GM19395 (cell line): ENCODE measurements at regions not wholly inside any gene's neighbourhood (a gene's known extent, or its start where the extent isn't known, plus 50 kb on each side); places are given as distances from the start of the nearest gene placed in this dataset.
"Not testable (repeated sequence)": the region's sequence is repeated elsewhere in the genome, so short reads cannot be mapped to it uniquely, and the experiment has no call there.

Experiments
- ATAC-seq: cut with Tn5 transposase; IDR thresholded peaks from one replicate; pipeline ENCODE4 v1.9.1; 2021; ENCODE audit warnings: mild to moderate bottlenecking, moderate library complexity; ENCODE audit not compliant: unreplicated experiment

DNA sequence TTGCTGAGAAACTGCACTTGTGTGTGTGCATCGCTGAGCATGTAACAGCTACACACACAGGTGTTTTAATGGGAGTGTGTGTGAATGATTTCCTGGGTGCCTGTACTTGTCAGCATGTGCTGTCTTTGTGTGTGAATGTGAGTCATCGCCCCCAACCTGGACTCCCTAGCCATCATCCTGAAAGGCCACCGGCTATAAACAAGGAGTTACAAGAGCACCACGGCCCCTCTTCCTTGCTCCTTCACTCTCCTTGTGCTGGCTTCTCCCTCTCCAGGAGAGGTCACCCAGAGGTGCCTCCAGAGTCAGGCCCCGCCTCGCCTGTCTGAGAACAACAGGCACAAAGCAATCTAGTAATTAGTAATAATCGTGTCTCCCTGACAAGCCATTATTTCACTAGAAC lies 419.2 kb downstream of the BUD13 start:
- ATAC-seq = no peak

DNA sequence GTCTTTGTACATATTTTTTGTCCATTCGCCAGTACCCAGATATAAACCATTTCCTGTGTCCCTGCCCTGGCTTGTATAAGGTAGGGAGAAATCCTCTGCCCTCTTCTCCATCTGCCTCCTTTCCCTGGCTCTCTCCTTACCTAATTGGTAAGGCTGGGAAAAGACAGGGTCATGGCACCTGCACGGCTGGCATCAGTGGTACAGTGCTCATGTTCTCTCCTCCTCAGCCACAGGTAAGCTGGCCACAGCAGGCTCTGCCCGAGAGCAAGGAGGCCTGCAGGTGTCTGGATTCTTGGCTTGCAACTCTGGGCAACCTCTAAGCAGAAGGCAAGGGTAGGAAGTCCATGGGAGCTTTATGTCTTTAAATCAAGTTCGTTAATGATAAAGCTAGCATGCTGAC lies 419.9 kb downstream of the BUD13 start:
- no peak for ATAC-seq

DNA sequence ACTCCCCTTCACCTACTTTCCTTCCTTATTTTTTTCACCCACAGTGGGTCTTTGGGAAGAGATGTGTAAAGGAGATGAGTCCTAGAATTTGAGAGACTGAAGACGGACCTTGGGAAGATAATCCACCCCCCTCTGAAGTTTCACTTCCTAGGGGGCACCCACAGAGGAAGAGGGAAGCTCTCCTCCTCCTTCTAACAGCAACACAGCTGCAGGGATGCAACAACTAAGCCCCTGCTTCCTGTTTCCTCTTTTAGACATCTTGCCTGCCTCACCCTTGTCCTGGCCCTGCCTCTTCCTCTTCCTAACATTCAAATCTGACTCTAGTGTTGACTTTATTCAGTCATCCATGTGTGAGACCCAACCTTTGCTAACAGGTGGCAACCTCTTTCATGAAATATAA lies 424.6 kb downstream of the BUD13 start:
- no peak for ATAC-seq

DNA sequence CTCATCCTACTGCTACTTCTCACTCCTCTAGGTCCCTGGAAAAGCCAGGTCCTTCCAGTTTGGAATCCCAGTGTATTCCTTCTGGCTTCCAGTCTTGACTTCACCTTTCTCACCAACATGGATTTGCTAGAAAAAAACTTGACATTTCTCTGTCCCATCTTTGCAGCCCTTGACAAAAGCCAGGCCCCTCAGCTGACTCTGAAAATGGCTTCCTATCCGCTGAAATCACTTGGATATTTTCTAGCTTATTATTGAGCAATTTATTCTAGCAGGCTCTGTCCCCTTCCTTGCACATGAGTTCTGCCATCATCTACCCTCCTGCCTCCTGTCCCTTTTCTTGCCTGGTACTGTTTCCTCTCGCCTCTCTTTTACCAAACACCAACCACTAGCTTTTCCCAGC lies 427.2 kb downstream of the BUD13 start:
- no peak for ATAC-seq

DNA sequence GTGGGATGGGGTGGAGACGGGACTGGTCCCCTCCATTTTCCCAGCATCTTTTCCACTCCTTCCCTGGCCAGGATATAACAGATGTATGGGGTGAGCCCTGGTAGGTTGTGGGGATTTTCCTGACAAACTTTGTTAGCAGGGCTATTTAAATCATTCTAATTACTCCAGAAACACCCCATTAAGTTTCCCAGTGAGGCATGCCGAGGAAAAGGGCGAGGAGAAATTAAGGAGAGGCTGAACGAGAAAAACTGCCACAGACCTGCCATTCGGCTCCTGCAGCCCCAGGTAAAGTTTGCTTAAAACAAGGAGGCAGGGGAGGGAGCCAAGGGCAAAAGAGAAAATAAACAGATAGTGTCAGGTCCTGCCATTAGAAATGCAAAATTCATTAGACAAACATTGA lies 428.2 kb downstream of the BUD13 start:
- ATAC-seq = no peak

DNA sequence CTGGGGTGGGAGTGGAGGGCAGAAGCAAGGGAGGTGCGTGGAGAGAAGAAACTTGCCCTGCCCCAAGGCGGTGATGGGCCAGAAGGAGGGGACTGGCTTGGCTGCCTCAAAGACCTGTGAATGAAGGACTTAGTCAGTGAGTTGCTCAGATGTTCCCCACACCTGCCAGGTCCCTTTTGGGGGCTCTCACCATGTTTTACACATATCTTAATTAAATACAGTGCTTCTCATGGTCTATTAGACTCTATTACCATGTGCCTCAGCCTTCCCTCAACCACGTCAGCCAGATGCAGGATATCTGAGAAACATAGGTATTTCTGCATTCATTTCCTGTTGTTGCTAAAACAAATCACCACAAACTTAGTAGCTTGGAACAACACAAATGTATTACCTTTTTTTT lies 429.5 kb downstream of the BUD13 start:
- ATAC-seq = no peak

DNA sequence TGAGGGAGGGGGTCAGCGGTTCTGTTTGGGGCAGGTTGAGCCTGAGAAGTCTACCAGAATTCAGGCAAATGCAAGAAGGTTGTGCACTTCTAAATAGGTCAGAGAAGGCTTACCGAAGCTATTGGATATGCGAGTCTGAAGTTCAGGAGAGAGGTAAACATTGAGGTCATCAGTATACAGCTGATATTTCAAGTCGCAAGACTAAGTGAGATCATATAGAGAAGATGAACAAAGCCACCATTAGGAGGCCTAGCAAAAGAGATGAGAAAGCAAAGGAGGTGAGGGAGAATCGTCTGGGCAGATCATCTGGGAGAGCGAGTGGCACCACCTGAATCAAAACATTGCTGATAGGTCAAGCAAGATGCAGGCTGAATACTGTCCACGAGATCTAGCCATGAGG lies 430.6 kb downstream of the BUD13 start:
- no peak for ATAC-seq

DNA sequence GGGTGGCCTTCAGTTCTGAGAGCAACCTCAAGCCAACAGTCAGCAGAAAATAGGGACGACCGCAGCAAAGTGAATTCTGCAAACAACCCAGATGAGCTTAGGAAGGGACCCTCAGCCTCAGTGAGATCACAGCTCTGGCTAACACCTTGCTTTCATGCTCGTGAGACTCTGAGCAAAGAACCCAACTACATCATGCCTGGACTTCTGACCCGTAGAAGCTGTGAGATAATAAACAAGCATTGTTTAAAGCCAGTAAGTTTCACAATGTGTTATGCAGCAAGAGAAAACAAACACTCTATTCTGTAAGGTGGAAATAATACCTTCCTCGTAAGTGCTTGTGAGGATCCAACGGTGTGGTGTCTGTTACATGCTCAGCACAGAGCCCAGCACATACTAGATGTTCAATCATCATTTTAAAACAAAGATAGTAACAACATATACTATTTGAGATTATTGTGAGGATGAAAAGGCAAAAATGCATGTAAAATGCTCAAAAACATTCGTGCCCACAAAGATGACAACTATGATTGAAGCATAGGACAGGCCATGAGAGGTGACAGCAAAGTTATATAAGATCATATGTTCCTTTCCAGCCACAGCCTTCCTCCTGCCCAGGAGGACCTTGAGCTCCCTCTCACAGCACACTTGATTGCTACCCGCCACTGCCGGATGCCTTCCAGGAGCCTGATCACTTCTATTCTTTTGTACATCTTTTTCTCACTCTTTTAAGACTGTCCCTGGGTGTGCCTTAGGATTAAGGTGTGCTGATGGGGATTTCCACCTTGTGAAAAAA lies 433.3 kb downstream of the BUD13 start:
- ATAC-seq = no peak

DNA sequence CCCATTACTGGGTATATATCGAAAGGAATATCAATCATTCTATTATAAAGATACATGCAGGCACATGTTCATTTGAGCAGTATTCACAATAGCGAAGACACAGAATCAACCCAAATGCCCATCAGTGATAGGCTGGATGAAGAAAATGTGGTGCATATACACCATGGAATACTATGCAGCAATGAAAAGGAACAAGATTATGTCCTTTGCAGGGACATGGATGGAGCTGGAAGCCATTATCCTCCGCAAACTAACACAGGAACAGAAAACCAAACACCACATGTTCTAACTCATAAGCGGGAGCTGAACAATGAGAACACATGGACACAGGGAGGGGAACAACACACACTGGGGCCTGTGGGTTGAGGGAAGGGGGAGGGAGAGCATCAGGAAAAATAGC lies 434.3 kb downstream of the BUD13 start:
- ATAC-seq = not testable (repeated sequence)

DNA sequence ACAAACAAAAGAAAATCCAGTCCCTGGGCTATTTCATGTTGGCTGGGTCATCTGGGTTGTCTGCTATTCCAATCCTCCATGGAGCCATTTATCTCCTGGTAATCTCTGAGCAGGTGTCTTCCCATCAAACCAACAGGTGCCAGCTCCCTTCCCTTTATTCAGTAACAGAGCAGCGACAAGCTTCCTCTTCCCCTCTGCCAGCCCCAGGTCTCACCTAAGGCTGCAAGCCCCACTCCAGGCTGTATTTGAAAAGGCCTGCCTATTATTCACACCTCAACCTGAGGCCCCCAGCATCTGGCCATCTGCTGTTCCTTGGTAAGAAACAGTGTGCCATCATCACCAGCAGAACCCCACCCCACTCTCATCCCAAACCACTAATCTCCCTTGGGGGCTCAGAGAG lies 436.2 kb downstream of the BUD13 start:
- ATAC-seq = no peak

DNA sequence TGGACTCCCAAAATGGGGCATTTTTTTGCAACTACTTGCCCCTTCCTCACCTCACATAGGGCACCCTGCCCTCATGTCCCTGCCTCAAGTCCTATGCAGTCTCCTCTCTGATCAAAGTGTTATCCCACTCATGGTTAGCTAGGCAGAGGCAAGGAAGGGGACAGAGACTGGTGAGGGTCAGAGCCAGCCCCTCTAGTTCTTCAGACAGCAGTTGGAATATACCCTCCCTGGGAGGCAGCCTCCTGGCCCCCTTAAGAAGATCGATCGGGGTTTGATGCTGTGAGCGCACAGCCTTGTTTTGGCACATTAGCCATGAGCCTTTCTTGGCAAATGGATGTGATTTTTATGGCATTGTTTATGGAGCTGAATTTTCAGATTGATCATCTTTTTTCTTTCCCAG lies 436.9 kb downstream of the BUD13 start:
- ATAC-seq = no peak

DNA sequence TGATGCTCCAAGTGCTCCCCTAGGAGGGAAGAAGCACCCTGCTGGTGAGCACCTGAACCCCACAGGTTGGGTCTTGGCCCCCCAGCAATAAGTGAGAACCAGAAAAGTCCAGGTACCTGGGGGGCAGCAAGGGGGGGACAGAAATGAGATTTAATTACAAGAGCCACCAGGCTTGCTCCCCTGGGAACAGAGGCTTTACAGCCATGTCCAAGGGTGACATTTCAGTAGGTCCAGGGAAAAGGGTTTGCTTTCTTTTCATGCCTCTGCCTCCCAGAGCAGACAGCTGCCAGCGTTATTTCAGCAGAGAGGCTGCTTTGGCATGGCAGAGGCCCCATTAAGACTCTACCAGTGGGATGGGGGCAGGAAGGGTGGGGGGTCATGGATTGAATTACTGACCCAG lies 437.7 kb downstream of the BUD13 start:
- no peak for ATAC-seq

DNA sequence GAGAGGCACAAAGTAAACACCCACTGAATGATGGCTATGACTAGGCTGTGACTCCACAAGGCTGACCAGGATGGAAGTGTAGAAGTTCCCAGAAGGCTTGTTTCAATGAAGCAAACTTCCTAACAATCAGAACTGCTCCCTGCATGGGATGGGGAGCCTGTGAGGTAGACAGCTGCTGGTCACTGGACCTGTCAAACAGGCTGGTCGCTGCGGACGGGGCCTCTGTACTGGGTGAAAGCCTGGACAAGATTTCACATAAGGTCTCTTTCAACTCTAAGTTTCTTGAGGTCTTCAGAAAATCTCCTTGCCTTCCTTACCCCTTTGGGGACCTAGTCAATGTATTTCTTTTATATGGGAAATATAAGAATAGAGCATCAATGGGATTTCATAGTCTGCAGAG lies 438.2 kb downstream of the BUD13 start:
- ATAC-seq = no peak

DNA sequence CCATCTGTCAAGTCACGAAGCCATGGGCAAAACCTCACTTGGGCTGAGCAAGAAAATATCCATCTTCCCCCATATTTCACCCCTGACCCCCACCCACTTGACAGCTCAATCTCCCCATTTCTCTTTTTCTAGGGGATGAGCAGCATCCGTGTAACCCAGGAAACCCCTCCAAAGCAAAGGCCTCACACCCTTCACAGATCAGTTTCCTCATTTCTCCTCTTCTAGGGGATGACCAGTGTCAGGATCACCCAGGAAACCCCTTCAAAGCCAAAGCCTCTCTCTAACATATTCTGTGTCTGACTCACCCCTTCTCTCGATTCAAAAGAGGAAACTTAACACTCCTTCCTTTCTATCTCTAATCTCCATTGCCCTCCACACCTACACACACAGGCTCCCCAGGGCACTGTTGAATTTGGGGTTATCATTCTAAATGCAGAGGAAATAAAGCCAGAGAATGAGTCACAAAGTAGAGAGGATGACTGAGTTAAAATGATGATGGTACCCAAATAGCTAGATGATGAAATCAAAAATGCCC lies 439.7 kb downstream of the BUD13 start:
- ATAC-seq = no peak

DNA sequence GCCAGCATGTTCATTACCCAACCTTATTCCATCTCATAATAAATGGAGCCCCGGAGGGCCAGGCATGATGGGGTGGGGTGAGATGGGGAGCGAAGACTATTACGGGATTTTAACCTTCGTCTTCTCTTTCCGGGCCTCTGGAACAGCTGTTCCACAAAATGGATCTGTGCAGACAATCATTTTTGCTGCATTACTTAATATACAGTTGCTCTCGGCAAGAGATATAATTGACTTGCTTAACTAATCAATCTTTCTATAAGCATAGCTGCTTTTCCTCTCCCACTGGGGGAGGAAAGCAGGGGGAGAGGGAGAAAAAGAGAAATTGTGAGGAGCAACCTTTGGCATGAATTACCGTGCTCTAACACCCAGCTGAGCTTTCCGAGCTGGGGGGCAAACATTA lies 440.4 kb downstream of the BUD13 start:
- no peak for ATAC-seq

DNA sequence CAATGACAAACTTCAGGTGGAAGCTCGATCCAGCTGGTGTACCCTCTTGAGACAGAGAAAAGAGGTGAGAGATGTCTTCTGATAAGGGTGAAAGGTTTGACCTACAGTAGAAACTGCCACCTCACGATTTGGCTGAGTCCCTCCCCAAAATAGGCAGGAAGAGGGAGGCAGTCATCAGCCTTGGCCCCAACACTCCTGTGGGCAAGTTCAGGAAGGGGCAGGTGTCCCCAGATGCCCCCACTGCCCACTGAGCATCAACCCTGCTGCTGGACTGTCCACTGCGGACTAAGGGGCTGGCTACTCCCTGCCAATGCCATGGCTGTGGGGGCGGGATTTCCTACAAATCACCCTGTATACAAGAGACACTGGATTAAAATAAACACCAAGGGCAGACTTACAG lies 441.4 kb downstream of the BUD13 start:
- no peak for ATAC-seq

DNA sequence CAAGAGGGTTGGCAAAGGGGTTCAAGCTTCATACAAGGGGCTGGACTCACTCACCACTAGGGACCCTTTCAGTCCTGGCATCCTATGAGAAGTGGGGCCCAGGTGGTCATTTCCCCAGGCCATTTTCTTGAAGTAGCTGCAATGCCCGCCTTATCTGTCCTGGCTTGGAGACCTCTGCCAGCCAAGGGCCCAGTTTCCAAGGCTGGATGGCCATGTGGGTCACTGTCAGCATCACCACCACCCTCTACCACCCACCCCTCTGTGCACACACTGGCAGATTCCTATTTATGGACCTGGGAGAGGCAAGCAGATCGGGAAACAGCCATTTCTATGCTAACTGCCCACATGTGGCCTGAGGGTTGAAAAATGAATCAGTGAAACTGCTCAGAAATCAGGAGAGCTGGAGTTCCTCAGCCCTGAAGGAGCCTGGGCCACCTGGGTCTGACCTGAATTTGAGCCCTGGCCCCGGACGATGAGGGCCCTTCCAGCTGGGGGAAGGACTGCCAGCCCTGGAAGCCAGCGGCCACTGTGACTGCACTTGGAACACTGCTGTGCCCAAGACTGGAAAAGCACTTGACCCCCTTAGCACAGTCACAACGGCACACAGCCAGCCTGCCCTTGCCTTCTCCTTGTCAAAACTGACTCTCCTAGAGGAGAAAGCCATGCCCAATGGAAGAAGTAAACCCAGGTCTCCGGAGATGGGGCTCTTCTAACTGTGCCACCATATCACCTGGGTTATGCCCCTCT lies 442.2 kb downstream of the BUD13 start:
- ATAC-seq = no peak

DNA sequence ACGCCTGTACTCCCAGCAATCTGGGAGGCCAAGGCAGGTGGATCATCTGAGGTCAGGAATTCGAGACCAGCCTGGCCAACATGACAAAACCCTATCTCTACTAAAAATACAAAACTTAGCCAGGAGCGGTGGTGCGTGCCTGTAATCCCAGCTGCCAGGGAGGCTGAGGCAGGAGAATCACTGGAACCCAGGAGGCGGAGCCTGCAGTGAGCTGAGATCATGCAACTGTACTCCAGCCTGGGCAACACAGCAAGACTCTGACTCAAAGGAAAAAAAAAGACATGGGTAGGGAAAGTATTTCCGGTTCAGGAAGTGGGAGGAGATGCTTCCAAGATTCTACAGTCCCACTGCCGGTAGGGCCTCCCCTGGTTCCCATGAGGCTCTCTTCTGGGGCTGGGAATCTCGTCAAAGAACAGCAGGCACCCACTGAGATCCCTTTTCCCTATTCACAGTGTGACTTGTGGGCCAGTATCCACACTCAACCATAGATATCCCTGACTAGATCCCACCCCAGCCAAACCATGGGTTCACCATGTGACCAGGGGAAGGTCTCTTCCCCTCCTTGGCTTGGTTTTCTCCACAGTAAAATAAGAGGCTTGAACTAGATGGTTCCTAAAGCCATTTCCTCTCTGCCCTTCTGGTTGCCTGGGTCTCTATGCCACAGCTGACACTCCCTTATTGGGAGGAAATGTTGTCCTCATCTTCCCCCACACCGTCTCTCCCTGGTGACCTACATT lies 443.3 kb downstream of the BUD13 start:
- ATAC-seq = no peak

DNA sequence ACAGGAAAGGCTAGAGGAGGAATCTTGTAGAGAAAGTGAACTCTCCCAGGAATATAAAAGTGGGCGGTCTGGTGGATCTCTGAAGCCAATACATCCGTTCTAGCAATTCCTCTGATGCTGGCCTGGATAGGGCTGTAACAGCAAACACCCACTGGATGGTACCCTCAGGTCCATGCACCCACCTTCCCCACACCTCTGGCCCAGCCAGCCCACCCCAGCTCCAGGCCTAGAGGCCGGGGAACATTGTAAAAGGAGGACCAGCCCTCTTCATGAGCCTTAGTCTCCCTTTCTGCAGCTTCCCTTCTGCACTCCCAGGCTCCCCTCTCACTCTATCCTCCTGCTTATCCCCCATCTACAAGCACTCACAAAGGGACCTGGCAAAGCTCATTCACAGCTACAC lies 443.9 kb downstream of the BUD13 start:
- ATAC-seq = no peak

DNA sequence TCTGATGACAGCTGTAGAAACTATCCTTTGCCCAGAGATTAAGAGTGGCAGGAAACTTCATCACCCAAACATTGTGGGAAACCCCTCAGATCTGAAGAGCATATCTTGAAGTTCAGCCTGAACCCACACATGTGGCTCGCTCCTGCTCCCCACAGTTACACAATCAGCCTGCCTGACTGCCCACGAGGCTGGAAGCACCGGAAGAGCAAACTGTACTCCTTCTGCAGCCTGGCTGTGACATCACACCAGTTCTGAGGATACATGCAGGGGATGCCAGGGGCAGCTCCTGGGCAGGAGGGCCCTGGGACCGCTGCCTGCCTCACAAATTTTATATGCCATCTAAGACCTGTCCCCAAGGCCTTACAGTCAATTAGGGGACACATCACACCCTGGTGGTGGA lies 444.4 kb downstream of the BUD13 start:
- ATAC-seq = no peak

DNA sequence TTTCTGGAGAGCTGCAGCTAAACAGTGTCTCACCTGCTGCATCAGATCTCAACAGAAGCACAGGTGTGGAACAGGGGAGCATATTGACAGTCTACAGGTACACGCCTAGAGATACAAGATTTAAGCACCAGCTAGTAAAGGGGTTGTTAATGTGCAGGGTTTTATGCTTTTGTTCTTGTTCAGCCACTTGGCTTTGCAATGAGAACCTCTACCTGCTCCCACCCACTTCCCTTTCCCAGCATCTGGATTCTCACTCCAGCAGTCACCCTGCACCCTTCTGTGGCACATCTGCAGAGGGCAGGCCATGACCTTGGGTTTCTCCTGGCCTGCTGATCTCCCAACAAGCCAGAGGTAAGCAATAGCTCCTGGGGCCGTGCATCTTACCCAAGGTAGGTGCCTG lies 446.6 kb downstream of the BUD13 start:
- no peak for ATAC-seq

DNA sequence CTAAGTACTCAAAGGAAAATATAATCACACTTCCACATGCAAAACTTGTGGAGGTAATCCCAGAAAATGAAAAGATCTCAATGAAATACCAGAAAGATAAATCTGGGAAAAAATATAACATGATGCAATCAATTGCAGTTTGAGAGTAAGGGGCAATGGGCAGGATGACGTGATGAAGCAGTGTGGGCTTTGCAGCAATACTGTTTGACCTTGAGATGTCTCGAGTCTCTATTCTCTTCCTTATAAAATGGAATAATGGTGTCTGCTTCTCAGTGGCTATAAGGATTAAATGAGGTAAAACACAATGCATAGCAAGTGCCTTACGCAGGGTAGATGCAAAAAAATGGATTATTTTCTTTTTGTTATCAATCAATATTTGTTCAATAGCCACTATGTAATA lies 447.5 kb downstream of the BUD13 start:
- ATAC-seq = no peak
